Esophagus (tissue), 2 donors: ENCODE measurements at regions not wholly inside any gene's neighbourhood (a gene's known extent, or its start where the extent isn't known, plus 50 kb on each side); places are given as distances from the start of the nearest gene placed in this dataset.
"Not testable (repeated sequence)": the region's sequence is repeated elsewhere in the genome, so short reads cannot be mapped to it uniquely, and the experiment has no call there.

Experiments
- H3K27ac ChIP-seq, 2 donors: one replicate each; pipeline ENCODE4 v1.5.1; 2013; ENCODE audit warnings: low read depth in 2 of 2, mild to moderate bottlenecking in 2 of 2, inconsistent platforms in 1 of 2, low read length in 1 of 2, moderate library complexity in 1 of 2
- H3K27me3 ChIP-seq, 2 donors: one replicate each; pipeline ENCODE4 v1.6.1; 2013; ENCODE audit warnings: low read length in 2 of 2, control low read depth in 1 of 2, mild to moderate bottlenecking in 1 of 2; ENCODE audit not compliant: insufficient read depth in 2 of 2, control insufficient read depth in 1 of 2
- H3K36me3 ChIP-seq, 2 donors: one replicate each; pipeline ENCODE4 v1.6.1; 2013; ENCODE audit warnings: low read length in 1 of 2; ENCODE audit not compliant: control insufficient read depth in 2 of 2, insufficient read depth in 2 of 2
- H3K4me1 ChIP-seq, 2 donors: one replicate each; pipeline ENCODE4 v1.6.1; 2013; ENCODE audit warnings: low read length in 1 of 2; ENCODE audit not compliant: control insufficient read depth in 2 of 2, insufficient read depth in 2 of 2
- H3K4me3 ChIP-seq, 2 donors: one replicate each; pipeline ENCODE4 v1.5.1; 2013; ENCODE audit warnings: low read length in 2 of 2, mild to moderate bottlenecking in 2 of 2, low read depth in 1 of 2, moderate library complexity in 1 of 2
- H3K9me3 ChIP-seq, 2 donors: one replicate each; pipeline ENCODE4 v1.6.1; 2013; ENCODE audit warnings: mild to moderate bottlenecking in 2 of 2, low read depth in 1 of 2, low read length in 1 of 2, moderate library complexity in 1 of 2; ENCODE audit not compliant: control insufficient read depth in 2 of 2, insufficient read depth in 1 of 2
- WGBS, 2 donors: extraction: QIAGEN DNeasy Blood & Tissue Kit; methylation state at CpG; one replicate each; pipeline ENCODE4 v1.1.7; 2013; 5-methylcytosine and 5-hydroxymethylcytosine counted together
- donor health status: healthy with polysubstance abuse.
- donor health status: Bipolar disorder and iron deficiency.

DNA sequence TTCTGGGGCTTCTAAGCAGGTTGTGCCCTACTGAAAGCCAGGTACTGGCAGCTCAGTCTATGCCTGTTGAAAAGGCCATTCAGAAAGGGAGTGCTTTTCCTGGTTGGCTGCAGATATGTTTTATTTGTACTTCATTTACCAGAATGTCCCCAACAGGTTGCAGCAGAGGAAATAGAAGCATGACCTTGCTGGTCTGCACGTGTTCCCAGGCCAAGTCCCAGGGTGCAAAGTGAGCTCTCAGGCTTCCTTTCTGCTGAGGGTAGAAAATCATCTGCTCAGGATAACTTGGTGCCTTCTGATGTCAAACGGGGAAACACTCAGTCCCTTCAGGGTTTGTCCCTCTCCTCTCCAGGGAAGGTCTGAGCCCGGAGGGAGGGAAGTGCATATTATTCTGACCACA lies 356.4 kb downstream of the BCL11B start:
- Histone ChIP-seq H3K4me1 (no peaks in the 10 kb centered on the region), H3K36me3 (no peaks in the 10 kb centered on the region), H3K9me3 (no peaks in the 10 kb centered on the region), H3K4me3 (no peak overlapping the region), H3K27ac (no peak overlapping the region), H3K27me3 (no peaks in the 10 kb centered on the region)
- 55 to 59% methylated on average over 3 of the region's 3 CpGs for WGBS, 2 donors

DNA sequence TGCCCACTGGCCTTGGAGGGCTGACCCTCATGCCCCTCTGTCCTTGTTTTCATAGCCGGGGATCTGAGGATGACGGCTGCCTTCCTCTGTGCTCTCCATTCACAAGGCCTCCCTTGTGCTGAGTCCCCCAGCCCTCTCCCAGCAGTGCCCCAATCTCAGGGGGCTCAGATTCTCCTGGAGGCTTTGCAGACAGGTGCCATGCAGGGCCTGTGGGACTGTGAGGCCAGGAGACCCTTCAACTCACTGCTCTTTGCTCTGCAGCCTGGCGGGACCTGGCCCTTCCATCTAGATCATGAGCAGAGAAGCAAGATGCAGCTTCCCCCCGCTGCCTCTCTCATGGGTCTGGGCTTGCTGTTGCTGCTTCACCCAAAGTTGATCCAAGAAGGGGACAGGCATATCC lies 356.0 kb downstream of the BCL11B start:
- Histone ChIP-seq H3K27ac (no peak overlapping the region), H3K9me3 (no peaks in the 10 kb centered on the region), H3K36me3 (no peaks in the 10 kb centered on the region), H3K4me3 (no peak overlapping the region), H3K4me1 (no peaks in the 10 kb centered on the region), H3K27me3 (no peaks in the 10 kb centered on the region)
- WGBS, 2 donors = 75 to 76% methylated on average over 4 of the region's 4 CpGs

DNA sequence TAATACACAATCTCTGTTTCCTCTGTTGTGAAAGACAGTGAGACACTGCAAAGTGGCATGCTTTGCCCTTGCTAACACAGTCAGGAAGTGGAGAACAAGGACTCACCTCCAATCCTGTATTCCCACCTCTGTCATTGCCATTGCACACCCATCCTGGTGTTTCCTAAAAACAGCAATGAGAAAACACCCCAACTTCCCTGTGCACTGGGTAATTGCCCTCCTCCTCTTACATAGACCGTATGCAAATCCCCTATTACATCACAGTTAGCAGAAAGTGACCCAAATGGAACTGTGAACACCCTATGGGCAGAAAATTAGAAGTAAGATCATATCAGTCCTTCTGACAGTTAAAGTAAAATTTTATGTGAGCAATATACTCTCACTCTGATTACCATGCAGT lies 355.5 kb downstream of the BCL11B start:
- Histone ChIP-seq H3K27ac (no peak overlapping the region), H3K4me1 (no peaks in the 10 kb centered on the region), H3K4me3 (no peak overlapping the region), H3K36me3 (no peaks in the 10 kb centered on the region), H3K9me3 (no peaks in the 10 kb centered on the region), H3K27me3 (no peaks in the 10 kb centered on the region)
- 50 to 76% methylated on average over 1 of the region's 1 CpG for WGBS, 2 donors

DNA sequence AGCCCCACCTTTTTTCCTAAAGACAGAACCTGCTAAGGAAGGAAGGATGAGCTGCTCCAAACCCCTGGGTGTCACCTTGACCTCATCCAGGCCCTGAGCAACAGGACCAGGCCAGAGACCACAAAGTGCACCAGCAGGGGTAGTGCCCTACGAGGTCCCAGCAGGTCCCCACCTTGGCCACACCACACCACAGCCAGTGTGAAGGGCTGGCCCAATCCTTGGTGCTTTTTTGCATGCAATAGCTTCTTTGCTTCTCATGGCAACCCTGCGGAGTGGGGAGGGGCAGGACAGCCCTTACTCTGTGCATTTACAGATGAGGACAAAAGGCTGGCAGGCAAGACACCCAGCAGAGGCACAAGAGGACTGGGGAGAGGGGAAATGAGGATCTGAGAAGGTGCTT lies 352.6 kb downstream of the BCL11B start:
- H3K36me3 ChIP-seq = no peaks in the 10 kb centered on the region
- 63 to 74% methylated on average over 2 of the region's 2 CpGs for WGBS, 2 donors
- H3K9me3 ChIP-seq = no peaks in the 10 kb centered on the region
- H3K27ac ChIP-seq = no peak overlapping the region
- no peaks in the 10 kb centered on the region for H3K27me3 ChIP-seq
- no peak overlapping the region for H3K4me3 ChIP-seq
- H3K4me1 ChIP-seq = no peaks in the 10 kb centered on the region

DNA sequence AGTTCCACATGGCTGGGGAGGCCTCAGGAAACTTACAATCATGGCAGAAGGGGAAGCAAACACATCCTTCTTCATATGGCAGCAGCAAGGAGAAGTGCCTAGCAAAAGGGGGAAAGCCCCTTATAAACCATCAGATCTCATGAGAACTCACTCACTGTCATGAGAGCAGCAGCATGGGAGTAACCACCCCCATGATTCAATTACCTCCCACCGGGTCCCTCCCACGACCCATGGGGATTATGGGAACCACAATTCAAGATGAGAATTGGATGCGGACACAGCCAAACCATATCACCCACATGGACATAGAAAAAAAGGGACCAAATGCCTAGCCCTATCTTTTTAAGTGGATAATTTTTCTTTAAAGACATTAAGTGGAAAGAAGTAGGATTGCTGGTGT lies 350.7 kb downstream of the BCL11B start:
- not testable (repeated sequence) for H3K4me3 ChIP-seq, H3K9me3 ChIP-seq, H3K27ac ChIP-seq, H3K36me3 ChIP-seq, H3K27me3 ChIP-seq, H3K4me1 ChIP-seq
- 87 to 92% methylated on average over 3 of the region's 3 CpGs for WGBS, 2 donors

DNA sequence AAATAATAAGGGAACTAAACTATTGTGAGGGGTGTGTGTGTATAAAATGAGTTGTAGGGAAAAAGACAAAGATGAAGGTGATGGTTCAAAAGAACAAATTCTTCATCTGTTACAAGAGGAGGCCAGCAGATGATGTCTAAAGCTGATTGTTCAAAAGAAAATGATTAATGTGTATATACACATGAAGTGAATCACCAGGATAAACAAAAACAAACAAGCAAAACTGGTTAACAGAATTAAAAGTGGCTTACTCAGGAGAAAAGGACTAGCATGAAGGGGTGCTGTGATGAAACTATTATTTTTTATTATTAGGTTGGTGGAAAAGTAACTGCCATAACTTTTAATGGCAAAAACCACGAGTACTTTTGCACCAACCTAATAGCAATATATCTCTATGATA lies 348.4 kb downstream of the BCL11B start:
- 63 to 85% methylated on average over 1 of the region's 1 CpG for WGBS, 2 donors
- Histone ChIP-seq H3K4me3 (no peak overlapping the region), H3K36me3 (no peaks in the 10 kb centered on the region), H3K27me3 (no peaks in the 10 kb centered on the region), H3K27ac (no peak overlapping the region), H3K4me1 (peaks cover 3% of the 10 kb centered on the region in 2 donors), H3K9me3 (no peaks in the 10 kb centered on the region)

DNA sequence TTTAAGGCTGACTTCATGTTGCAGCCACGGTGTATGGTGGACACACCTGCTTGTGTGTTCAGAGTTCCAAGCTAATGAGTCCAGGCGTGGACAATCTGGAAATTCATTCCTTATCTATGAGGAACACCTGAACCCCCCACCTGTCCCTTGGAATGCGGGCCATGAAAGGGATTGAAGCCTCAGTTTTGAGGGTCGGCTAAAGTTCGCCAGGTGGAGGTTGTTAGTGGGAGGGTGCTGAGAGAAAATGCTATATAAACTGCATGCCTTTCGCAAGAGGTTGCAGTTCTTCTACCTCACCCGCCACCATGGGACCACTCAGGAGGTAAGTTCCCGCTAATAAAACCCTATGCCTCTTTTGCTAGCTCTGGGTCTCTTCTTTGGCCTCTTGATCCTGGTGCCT lies 348.0 kb downstream of the BCL11B start:
- Histone ChIP-seq H3K36me3 (no peaks in the 10 kb centered on the region), H3K27ac (no peak overlapping the region), H3K9me3 (no peaks in the 10 kb centered on the region), H3K27me3 (no peaks in the 10 kb centered on the region), H3K4me3 (no peak overlapping the region), H3K4me1 (peaks cover 3% of the 10 kb centered on the region in 2 donors)
- 76 to 95% methylated on average over 8 of the region's 8 CpGs for WGBS, 2 donors

DNA sequence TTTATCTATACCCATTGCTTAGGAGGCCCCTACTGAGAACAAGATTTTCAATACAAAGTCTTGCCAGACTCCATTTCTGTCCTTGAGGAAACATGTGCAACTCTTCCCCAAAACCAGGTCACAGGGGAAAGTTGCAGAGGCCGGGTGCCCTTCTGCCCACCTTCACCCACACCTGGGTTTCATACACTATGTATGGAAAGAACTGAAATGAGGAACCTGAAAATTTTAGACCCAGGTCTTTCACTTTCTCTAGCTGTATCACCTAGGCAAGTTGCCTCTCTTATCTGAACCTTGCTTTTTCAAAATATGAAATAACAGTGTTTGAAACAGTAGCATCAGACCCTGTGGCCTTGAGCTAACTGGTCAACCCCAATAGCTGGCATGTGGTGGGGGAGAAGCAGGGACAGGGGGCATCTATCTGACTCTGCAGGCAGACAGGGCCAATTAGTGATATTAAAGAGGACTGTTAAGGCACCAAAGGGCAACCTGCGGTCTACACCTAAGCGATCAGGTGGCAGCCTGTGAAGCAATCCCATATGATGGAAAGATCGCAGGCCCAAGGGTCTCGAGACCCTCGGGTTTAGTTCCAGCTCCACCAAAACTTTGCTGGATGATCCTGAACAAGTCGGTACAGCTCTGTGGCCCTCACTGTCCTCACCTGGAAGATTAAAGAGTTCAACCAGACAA lies 346.5 kb downstream of the BCL11B start:
- H3K27me3 ChIP-seq = no peaks in the 10 kb centered on the region
- H3K36me3 ChIP-seq = no peaks in the 10 kb centered on the region
- no peak overlapping the region for H3K4me3 ChIP-seq
- WGBS, 2 donors = 77 to 80% methylated on average over 7 of the region's 7 CpGs
- H3K9me3 ChIP-seq = no peaks in the 10 kb centered on the region
- peaks cover 3% of the 10 kb centered on the region in 2 donors for H3K4me1 ChIP-seq
- no peak overlapping the region for H3K27ac ChIP-seq

DNA sequence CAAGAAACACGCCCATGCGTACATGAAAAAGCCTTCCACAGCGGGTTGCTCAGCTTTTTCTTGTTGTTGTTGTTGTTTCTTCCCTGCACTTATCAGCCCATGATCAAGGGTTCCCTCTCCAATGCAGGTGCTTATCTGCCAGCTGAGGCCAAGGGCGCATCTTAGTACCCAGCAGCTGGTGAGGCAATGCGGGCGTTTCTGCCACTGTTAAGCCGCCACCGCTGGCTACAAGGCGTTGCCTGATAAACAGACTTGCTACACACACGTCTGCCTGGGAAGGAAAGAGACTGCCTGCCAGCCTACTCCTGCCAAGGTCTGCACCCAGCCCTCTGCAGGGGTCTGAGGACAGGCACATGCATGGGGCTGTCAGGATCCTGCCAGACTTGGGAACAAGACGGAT lies 345.9 kb downstream of the BCL11B start:
- Histone ChIP-seq H3K36me3 (no peaks in the 10 kb centered on the region), H3K27ac (no peak overlapping the region)
- 43 to 52% methylated on average over 11 of the region's 11 CpGs for whole genome bisulfite sequencing, 2 donors

DNA sequence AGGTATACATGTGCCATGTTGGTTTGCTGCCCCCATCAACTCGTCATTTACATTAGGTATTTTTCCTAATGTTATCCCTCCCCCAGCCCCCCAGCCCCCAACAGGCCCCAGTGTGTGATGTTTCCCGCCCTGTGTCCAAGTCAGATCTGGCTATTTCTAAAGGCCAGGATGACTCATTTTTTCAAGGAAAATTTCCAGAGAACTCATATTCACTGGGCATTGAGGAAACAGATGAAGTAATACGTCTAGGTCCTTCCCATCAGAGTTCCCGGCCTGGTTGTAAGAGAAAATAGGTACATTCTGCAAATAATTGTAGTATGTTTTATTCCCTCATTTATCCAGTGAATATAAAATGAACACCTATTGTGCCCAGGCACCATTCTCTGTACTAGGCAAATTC lies 345.2 kb downstream of the BCL11B start:
- whole genome bisulfite sequencing, 2 donors = 39 to 41% methylated on average over 4 of the region's 4 CpGs
- H3K27me3 ChIP-seq = no peaks in the 10 kb centered on the region
- no peaks in the 10 kb centered on the region for H3K9me3 ChIP-seq
- no peak overlapping the region for H3K4me3 ChIP-seq
- no peak overlapping the region for H3K27ac ChIP-seq
- peaks cover 3% of the 10 kb centered on the region in 2 donors for H3K4me1 ChIP-seq
- no peaks in the 10 kb centered on the region for H3K36me3 ChIP-seq

More for the DNA sequence above, 345.9 kb downstream of the BCL11B start:
- no peaks in the 10 kb centered on the region for H3K9me3 ChIP-seq
- no peak overlapping the region for H3K4me3 ChIP-seq
- no peaks in the 10 kb centered on the region for H3K27me3 ChIP-seq
- peaks cover 3% of the 10 kb centered on the region in 2 donors for H3K4me1 ChIP-seq
